ENCODE measurements at regions not wholly inside any gene's neighbourhood (a gene's known extent, or its start where the extent isn't known, plus 50 kb on each side); places are given as distances from the start of the nearest gene placed in this dataset.

GRCh38 chr13:65613004-65613403 lies 1617.1 kb downstream of the PCDH9 start:
- no peak for DNase-seq (ENCODE audit: low read depth, low spot score)
- CTCF ChIA-PET: no interaction called here
- no peak for TF ChIP-seq CTCF (IDR thresholded peaks at IDR 0.05; ENCODE audit: insufficient read depth, low read length, missing control alignments)
- H3K4me3 ChIP-seq (ENCODE audit: low read depth, low read length): no peak overlapping the region
- POLR2A ChIA-PET: no interaction called here

- CTCF ChIA-PET: no interaction called here
- DNase-seq (ENCODE audit: low read depth, low spot score): no peak
- no peak overlapping the region for H3K4me3 ChIP-seq (ENCODE audit: low read depth, low read length)
- POLR2A ChIA-PET: no interaction called here
- no peak for TF ChIP-seq CTCF (IDR thresholded peaks at IDR 0.05; ENCODE audit: insufficient read depth, low read length, missing control alignments)
Measured at GRCh38 chr13:65609350-65609749, 1620.8 kb downstream of the PCDH9 start.

GRCh38 chr13:65606622-65607021 lies 1623.5 kb downstream of the PCDH9 start:
- POLR2A ChIA-PET: no interaction called here
- CTCF ChIA-PET: no interaction called here

GRCh38 chr13:65605396-65605795 lies 1624.7 kb downstream of the PCDH9 start:
- no peak for DNase-seq (ENCODE audit: low read depth, low spot score)
- ChIA-PET POLR2A (no interaction called here), CTCF (no interaction called here)

More at GRCh38 chr13:65606622-65607021, 1623.5 kb downstream of the PCDH9 start:
- DNase-seq (ENCODE audit: low read depth, low spot score): peak; percentile 37
- TF ChIP-seq CTCF (IDR thresholded peaks at IDR 0.05; ENCODE audit: insufficient read depth, low read length, missing control alignments): no peak
- H3K4me3 ChIP-seq (ENCODE audit: low read depth, low read length): no peak overlapping the region

GRCh38 chr13:65603160-65603559 lies 1627.0 kb downstream of the PCDH9 start:
- CTCF ChIA-PET: no interaction called here
- no peak for DNase-seq (ENCODE audit: low read depth, low spot score)
- no peak overlapping the region for H3K4me3 ChIP-seq (ENCODE audit: low read depth, low read length)
- POLR2A ChIA-PET: no interaction called here
- no peak for TF ChIP-seq CTCF (IDR thresholded peaks at IDR 0.05; ENCODE audit: insufficient read depth, low read length, missing control alignments)

More at GRCh38 chr13:65605396-65605795, 1624.7 kb downstream of the PCDH9 start:
- no peak for TF ChIP-seq CTCF (IDR thresholded peaks at IDR 0.05; ENCODE audit: insufficient read depth, low read length, missing control alignments)
- no peak overlapping the region for H3K4me3 ChIP-seq (ENCODE audit: low read depth, low read length)

- no peak for DNase-seq (ENCODE audit: low read depth, low spot score)
- ChIA-PET POLR2A (no interaction called here), CTCF (no interaction called here)
- no peak for TF ChIP-seq CTCF (IDR thresholded peaks at IDR 0.05; ENCODE audit: insufficient read depth, low read length, missing control alignments)
- H3K4me3 ChIP-seq (ENCODE audit: low read depth, low read length): no peak overlapping the region
Measured at GRCh38 chr13:65601855-65602254, 1628.3 kb downstream of the PCDH9 start.
